Transverse colon (tissue), 4 donors: ENCODE measurements at regions not wholly inside any gene's neighbourhood (a gene's known extent, or its start where the extent isn't known, plus 50 kb on each side); places are given as distances from the start of the nearest gene placed in this dataset.

Source experiments
- CTCF ChIP-seq, 5 experiments: fragments of 200-600 bp in 3 of 5; fragments of 450-650 bp in 2 of 5; sonication (generic) in 3 of 5; IDR thresholded peaks; 1 replicate in 2 of 5; 2 replicates in 3 of 5; pipeline ENCODE4 v1.5.1; 2016 to 2017; ENCODE audit warnings: antibody characterized with exemption in 5 of 5, inconsistent platforms in 3 of 5, mild to moderate bottlenecking in 2 of 5, moderate library complexity in 1 of 5
- EP300 ChIP-seq: sonication (generic); formaldehyde crosslinking; IDR thresholded peaks from one replicate; pipeline ENCODE4 v1.6.1; 2017; ENCODE audit warnings: antibody characterized with exemption, low read depth
- POLR2A ChIP-seq: fragments of 450-650 bp; IDR thresholded peaks from one replicate; pipeline ENCODE4 v1.6.1; 2016; ENCODE audit warnings: antibody characterized with exemption, mild to moderate bottlenecking, moderate library complexity
- POLR2AphosphoS5 ChIP-seq, 3 donors: sonication (generic); formaldehyde crosslinking; IDR thresholded peaks; one replicate each; pipeline ENCODE4 v1.6.1; 2016; ENCODE audit warnings: antibody characterized with exemption in 3 of 3

- TF ChIP-seq CTCF (IDR thresholded peaks at IDR 0.05) (no peak), POLR2AphosphoS5 (IDR thresholded peaks at IDR 0.05) (no peak), POLR2A (no peak), EP300 (no peak)
These were observed 378.8 kb downstream of the CENPW start for GRCh38 chr6:126718600-126719327.
